MCF 10A (cell line): ENCODE measurements at regions not wholly inside any gene's neighbourhood (a gene's known extent, or its start where the extent isn't known, plus 50 kb on each side); places are given as distances from the start of the nearest gene placed in this dataset.

Source experiments
- BruUV-seq: library from RNA; stranded (reverse); fragments of 400-500 nt; replicated peaks from 2 replicates; lab custom pipeline; 2021; lab: Mats Ljungman, UMichigan
- CTCF ChIA-PET: fragments of 300-600 bp; sonication (Branson Sonifier 250); formaldehyde crosslinking; extraction: SDS; loops from one replicate; lab custom pipeline; 2021; ENCODE audit warnings: antibody characterized with exemption, inconsistent platforms; lab: Yijun Ruan, JAX
- POLR2A ChIA-PET: fragments of 300-600, 350-650 bp; sonication (Branson Sonifier 250); formaldehyde crosslinking; extraction: SDS; loops from one replicate; lab custom pipeline; 2020; ENCODE audit warnings: antibody characterized with exemption, inconsistent platforms; lab: Yijun Ruan, JAX
- DNase-seq: peaks from one replicate; pipeline ENCODE4 v3.0.0-alpha.2; 2018; ENCODE audit not compliant: unreplicated experiment
- H3K27ac Mint-ChIP-seq: one replicate; pipeline ENCODE4 v1.8.0; 2022; ENCODE audit warnings: mild to moderate bottlenecking, low read depth, mixed read lengths; ENCODE audit not compliant: unreplicated experiment
- H3K27me3 Mint-ChIP-seq: one replicate; pipeline ENCODE4 v1.8.0; 2022; ENCODE audit warnings: mixed read lengths; ENCODE audit not compliant: insufficient read depth, unreplicated experiment
- H3K36me3 Mint-ChIP-seq: one replicate; pipeline ENCODE4 v1.8.0; 2022; ENCODE audit warnings: mild to moderate bottlenecking, moderate library complexity, mixed read lengths; ENCODE audit not compliant: insufficient read depth, unreplicated experiment
- H3K4me1 Mint-ChIP-seq: one replicate; pipeline ENCODE4 v1.8.0; 2022; ENCODE audit warnings: mixed read lengths; ENCODE audit not compliant: insufficient read depth, unreplicated experiment
- H3K4me3 Mint-ChIP-seq: one replicate; pipeline ENCODE4 v1.8.0; 2022; ENCODE audit warnings: mild to moderate bottlenecking, moderate library complexity, mixed read lengths; ENCODE audit not compliant: unreplicated experiment
- H3K9me3 Mint-ChIP-seq: one replicate; pipeline ENCODE4 v1.8.0; 2022; ENCODE audit warnings: mixed read lengths; ENCODE audit not compliant: unreplicated experiment
- intact Hi-C: fragments of 100-400 bp; cut with micrococcal nuclease; formaldehyde crosslinking; loops from 2 replicates; pipeline ENCODE4 v1.14.1; 2022
- TF ChIP-seq, protein P1 (sequence below): fragments of 200-600 bp; IDR thresholded peaks from one replicate; pipeline ENCODE4 v1.8.0; 2022; ENCODE audit warnings: antibody characterized with exemption, mild to moderate bottlenecking; ENCODE audit not compliant: unreplicated experiment

DNA sequence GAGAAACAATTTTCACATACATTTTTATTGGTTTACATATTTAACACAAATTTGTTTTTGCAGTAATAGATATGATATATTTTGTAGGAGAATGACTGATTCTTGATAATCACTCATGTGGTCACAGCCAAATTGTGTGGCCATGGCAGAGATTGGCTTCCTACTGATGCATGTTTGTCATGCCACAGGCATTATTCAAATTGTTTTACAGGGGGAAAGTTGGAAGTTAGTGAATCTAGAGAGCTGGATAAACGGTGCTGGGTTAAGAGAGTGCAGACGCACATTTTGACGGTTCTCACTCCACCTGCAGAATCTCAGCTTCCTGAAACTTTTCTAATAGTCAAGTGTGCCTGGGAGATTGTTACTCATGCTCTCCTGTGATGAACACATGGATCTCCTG lies 91.1 kb upstream of the FBN2 start:
- DNase-seq = no peak
- BruUV-seq = no TSS peak
- no peaks in the 10 kb centered on the region for H3K27me3 Mint-ChIP-seq
- ChIA-PET POLR2A (no interaction called here), CTCF (no interaction called here)
- H3K4me1 Mint-ChIP-seq = peaks cover 10% of the 10 kb centered on the region
- no peak overlapping the region for H3K4me3 Mint-ChIP-seq
- TF ChIP-seq, protein P1, sequence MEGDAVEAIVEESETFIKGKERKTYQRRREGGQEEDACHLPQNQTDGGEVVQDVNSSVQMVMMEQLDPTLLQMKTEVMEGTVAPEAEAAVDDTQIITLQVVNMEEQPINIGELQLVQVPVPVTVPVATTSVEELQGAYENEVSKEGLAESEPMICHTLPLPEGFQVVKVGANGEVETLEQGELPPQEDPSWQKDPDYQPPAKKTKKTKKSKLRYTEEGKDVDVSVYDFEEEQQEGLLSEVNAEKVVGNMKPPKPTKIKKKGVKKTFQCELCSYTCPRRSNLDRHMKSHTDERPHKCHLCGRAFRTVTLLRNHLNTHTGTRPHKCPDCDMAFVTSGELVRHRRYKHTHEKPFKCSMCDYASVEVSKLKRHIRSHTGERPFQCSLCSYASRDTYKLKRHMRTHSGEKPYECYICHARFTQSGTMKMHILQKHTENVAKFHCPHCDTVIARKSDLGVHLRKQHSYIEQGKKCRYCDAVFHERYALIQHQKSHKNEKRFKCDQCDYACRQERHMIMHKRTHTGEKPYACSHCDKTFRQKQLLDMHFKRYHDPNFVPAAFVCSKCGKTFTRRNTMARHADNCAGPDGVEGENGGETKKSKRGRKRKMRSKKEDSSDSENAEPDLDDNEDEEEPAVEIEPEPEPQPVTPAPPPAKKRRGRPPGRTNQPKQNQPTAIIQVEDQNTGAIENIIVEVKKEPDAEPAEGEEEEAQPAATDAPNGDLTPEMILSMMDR = no peak
- no peaks in the 10 kb centered on the region for H3K36me3 Mint-ChIP-seq
- H3K27ac Mint-ChIP-seq = peak overlapping the region; percentile 10
- intact Hi-C loops = no loop called here
- no peaks in the 10 kb centered on the region for H3K9me3 Mint-ChIP-seq

DNA sequence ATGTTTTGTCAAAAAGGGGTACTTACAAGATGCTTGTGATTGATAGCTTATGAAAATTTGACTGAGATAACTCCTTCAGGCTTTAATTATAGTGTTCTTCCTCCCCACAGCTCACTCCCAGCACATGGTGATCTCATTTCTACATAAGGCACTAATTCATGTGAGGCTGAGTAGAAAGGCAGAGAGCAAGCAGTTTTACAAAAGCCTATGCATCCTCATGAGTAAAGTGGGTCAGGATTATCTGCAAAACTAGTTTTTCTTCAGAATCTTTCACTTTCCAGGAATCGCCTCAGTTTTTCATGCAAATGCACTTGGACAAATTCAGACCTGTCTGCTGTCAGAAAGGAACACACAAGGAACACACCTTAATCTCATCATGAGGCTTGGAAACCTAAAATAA lies 92.1 kb upstream of the FBN2 start:
- no peaks in the 10 kb centered on the region for H3K9me3 Mint-ChIP-seq
- H3K27me3 Mint-ChIP-seq = no peaks in the 10 kb centered on the region
- TF ChIP-seq, protein P1 = no peak
- H3K27ac Mint-ChIP-seq = peak overlapping the region; percentile 10
- intact Hi-C loops = no loop called here
- H3K4me1 Mint-ChIP-seq = peaks cover 10% of the 10 kb centered on the region
- H3K4me3 Mint-ChIP-seq = no peak overlapping the region
- no TSS peak for BruUV-seq
- ChIA-PET CTCF (no interaction called here), POLR2A (no interaction called here)
- H3K36me3 Mint-ChIP-seq = no peaks in the 10 kb centered on the region
- no peak for DNase-seq

DNA sequence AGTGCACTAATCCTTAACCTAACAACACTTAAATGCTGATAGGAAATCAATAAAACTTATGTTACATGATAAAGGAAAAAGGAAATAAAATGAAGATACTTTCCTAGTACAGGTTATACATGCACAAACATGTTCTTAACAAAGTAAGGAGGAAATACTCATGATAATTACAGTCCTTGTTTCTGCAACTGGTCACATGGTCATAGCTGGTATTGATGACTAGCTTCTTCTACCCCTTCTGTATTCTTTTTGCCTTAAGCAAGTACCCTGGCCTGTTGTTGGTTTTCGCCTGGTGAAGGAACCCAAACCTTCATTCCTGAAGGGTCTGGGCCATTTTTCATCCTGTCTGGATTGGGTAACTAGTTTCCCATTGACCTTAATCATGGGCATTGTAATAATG lies 93.7 kb upstream of the FBN2 start:
- intact Hi-C loops = no loop called here
- CTCF ChIA-PET = interaction anchor here (0.6 kb wide), 1 partner anchor 11 kb away, joined by 4 read pairs; no protein-coding TSS in a partner anchor
- TF ChIP-seq, protein P1 = no peak
- Mint-ChIP-seq H3K4me3 (no peak overlapping the region), H3K27ac (peak overlapping the region; percentile 57), H3K36me3 (no peaks in the 10 kb centered on the region), H3K27me3 (no peaks in the 10 kb centered on the region), H3K9me3 (no peaks in the 10 kb centered on the region), H3K4me1 (peaks cover 10% of the 10 kb centered on the region)
- POLR2A ChIA-PET = interaction anchor here (0.5 to 0.7 kb wide), 2 partner anchors 12 to 1839 kb away, joined by 3 read pairs; no protein-coding TSS in a partner anchor
- no peak for DNase-seq
- TSS peak; percentile 56 for BruUV-seq

DNA sequence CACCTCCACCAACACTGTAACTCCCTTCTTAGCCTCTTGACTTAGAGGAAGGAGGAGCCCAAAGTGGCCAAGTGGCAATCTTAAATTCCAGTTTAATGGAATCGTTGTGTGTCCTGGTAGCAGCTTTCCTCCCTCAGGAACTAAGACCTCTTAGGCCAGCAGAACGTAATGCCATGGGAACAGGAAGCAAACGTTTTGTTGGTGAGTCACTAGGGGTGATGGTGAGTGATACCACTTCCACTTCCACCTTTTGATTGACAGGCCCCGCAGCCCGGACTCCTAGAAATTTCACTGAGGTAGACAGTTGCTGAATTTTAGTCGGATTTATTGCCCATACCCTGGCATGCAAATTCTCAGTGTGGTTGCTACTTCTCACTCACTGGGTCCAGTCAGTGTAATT lies 94.2 kb upstream of the FBN2 start:
- no peaks in the 10 kb centered on the region for H3K27me3 Mint-ChIP-seq
- CTCF ChIA-PET = no interaction called here
- TF ChIP-seq, protein P1 = no peak
- peaks cover 10% of the 10 kb centered on the region for H3K4me1 Mint-ChIP-seq
- intact Hi-C loops = no loop called here
- peak overlapping the region; percentile 57 for H3K27ac Mint-ChIP-seq
- peak; percentile 51 for DNase-seq
- no TSS peak for BruUV-seq
- POLR2A ChIA-PET = no interaction called here
- no peaks in the 10 kb centered on the region for H3K36me3 Mint-ChIP-seq
- H3K4me3 Mint-ChIP-seq = no peak overlapping the region
- no peaks in the 10 kb centered on the region for H3K9me3 Mint-ChIP-seq
